H9 (cell line): ENCODE measurements at regions not wholly inside any gene's neighbourhood (a gene's known extent, or its start where the extent isn't known, plus 50 kb on each side); places are given as distances from the start of the nearest gene placed in this dataset.

Experiments used
- DNase-seq: peaks from one replicate; pipeline ENCODE4 v3.0.0-alpha.2; 2017
- H2AFZ ChIP-seq: one replicate; pipeline ENCODE4 v1.6.1; 2013; ENCODE audit warnings: mild to moderate bottlenecking, low read length, control low read depth, moderate library complexity
- H2AK5ac ChIP-seq: 2 replicates; pipeline ENCODE4 v1.6.1; 2013; ENCODE audit warnings: low read length, control low read depth, mixed read lengths; ENCODE audit not compliant: insufficient read length
- H2BK120ac ChIP-seq: one replicate; pipeline ENCODE4 v1.6.1; 2013; ENCODE audit warnings: low read depth, mild to moderate bottlenecking, low read length, control low read depth, inconsistent platforms; ENCODE audit not compliant: poor library complexity, severe bottlenecking
- H2BK12ac ChIP-seq: 2 replicates; pipeline ENCODE4 v1.6.1; 2013; ENCODE audit warnings: low read length, control low read depth, mixed read lengths, low read depth; ENCODE audit not compliant: insufficient read length
- H2BK15ac ChIP-seq: 2 replicates; pipeline ENCODE4 v1.6.1; 2013; ENCODE audit warnings: low read depth, low read length, control low read depth
- H2BK20ac ChIP-seq: one replicate; pipeline ENCODE4 v1.6.1; 2013; ENCODE audit warnings: low read depth, mild to moderate bottlenecking, low read length, control low read depth, inconsistent platforms; ENCODE audit not compliant: poor library complexity, severe bottlenecking
- H2BK5ac ChIP-seq: 2 replicates; pipeline ENCODE4 v1.6.1; 2013; ENCODE audit warnings: low read length, control low read depth, mixed read lengths; ENCODE audit not compliant: insufficient read length
- H3K14ac ChIP-seq: 2 replicates; pipeline ENCODE4 v1.6.1; 2013; ENCODE audit warnings: low read length, control low read depth; ENCODE audit not compliant: insufficient read depth
- H3K18ac ChIP-seq: 2 replicates; pipeline ENCODE4 v1.6.1; 2013; ENCODE audit warnings: low read depth, mild to moderate bottlenecking, mixed read lengths, low read length, control low read depth; ENCODE audit not compliant: insufficient read length
- H3K23ac ChIP-seq: 2 replicates; pipeline ENCODE4 v1.6.1; 2013; ENCODE audit warnings: low read length, control low read depth, mixed read lengths, low read depth; ENCODE audit not compliant: insufficient read length
- H3K23me2 ChIP-seq: 2 replicates; pipeline ENCODE4 v1.6.1; 2013; ENCODE audit warnings: low read depth, mild to moderate bottlenecking, mixed read lengths, low read length, control low read depth; ENCODE audit not compliant: insufficient read length, poor library complexity, severe bottlenecking
- H3K27ac ChIP-seq: 2 replicates; pipeline ENCODE4 v1.5.1; 2013; ENCODE audit warnings: low read length, control low read depth, mixed read lengths, low read depth; ENCODE audit not compliant: insufficient read length
- H3K27me3 ChIP-seq: 2 replicates; pipeline ENCODE4 v1.6.1; 2013; ENCODE audit warnings: low read length, control low read depth, inconsistent platforms; ENCODE audit not compliant: insufficient read depth
- H3K4ac ChIP-seq: 2 replicates; pipeline ENCODE4 v1.6.1; 2013; ENCODE audit warnings: low read depth, mild to moderate bottlenecking, control low read depth, inconsistent platforms, low read length, moderate library complexity
- H3K4me1 ChIP-seq: 2 replicates; pipeline ENCODE4 v1.6.1; 2013; ENCODE audit warnings: low read length, control low read depth, inconsistent platforms; ENCODE audit not compliant: insufficient read depth
- H3K4me2 ChIP-seq: 2 replicates; pipeline ENCODE4 v1.6.1; 2013; ENCODE audit warnings: low read length, control low read depth, mixed read lengths; ENCODE audit not compliant: insufficient read length, insufficient read depth
- H3K56ac ChIP-seq: 2 replicates; pipeline ENCODE4 v1.6.1; 2013; ENCODE audit warnings: low read depth, mild to moderate bottlenecking, mixed read lengths, low read length, control low read depth; ENCODE audit not compliant: insufficient read length
- H3K79me1 ChIP-seq: 2 replicates; pipeline ENCODE4 v1.6.1; 2013; ENCODE audit warnings: low read depth, mild to moderate bottlenecking, moderate library complexity, low read length, control low read depth, inconsistent platforms; ENCODE audit not compliant: insufficient read depth, poor library complexity, severe bottlenecking
- H3K79me2 ChIP-seq: 2 replicates; pipeline ENCODE4 v1.6.1; 2013; ENCODE audit warnings: low read length, control low read depth, inconsistent platforms; ENCODE audit not compliant: insufficient read depth
- H3K9ac ChIP-seq: 2 replicates; pipeline ENCODE4 v1.6.1; 2013; ENCODE audit warnings: low read length, control low read depth, mixed read lengths; ENCODE audit not compliant: insufficient read length; ENCODE audit errors: extremely low read depth
- H3K9me3 ChIP-seq: one replicate; pipeline ENCODE4 v1.6.1; 2013; ENCODE audit warnings: low read depth, low read length, inconsistent platforms; ENCODE audit not compliant: control insufficient read depth
- H3T11ph ChIP-seq: one replicate; pipeline ENCODE4 v1.6.1; 2013; ENCODE audit warnings: mild to moderate bottlenecking, low read length, control low read depth, inconsistent platforms
- H4K20me1 ChIP-seq: one replicate; pipeline ENCODE4 v1.6.1; 2013; ENCODE audit not compliant: control insufficient read depth, insufficient read length, insufficient read depth
- H4K5ac ChIP-seq: 2 replicates; pipeline ENCODE4 v1.6.1; 2013; ENCODE audit warnings: low read depth, mild to moderate bottlenecking, mixed read lengths, low read length, control low read depth; ENCODE audit not compliant: insufficient read length
- H4K8ac ChIP-seq: replicated peaks from 2 replicates; pipeline ENCODE4 v1.6.1; 2013; ENCODE audit warnings: low read length, control low read depth, mixed read lengths, low read depth; ENCODE audit not compliant: insufficient read length
- H4K91ac ChIP-seq: 2 replicates; pipeline ENCODE4 v1.6.1; 2013; ENCODE audit warnings: low read depth, mild to moderate bottlenecking, moderate library complexity, mixed read lengths, low read length, control low read depth; ENCODE audit not compliant: insufficient read length
- H3K27ac Mint-ChIP-seq, 3 experiments: 2 replicates in 2 of 3; 3 replicates in 1 of 3; pipeline ENCODE4 v1.8.0; 2020 to 2021; ENCODE audit warnings: mixed read lengths in 3 of 3, mild to moderate bottlenecking in 1 of 3, moderate library complexity in 1 of 3
- H3K27me3 Mint-ChIP-seq: 2 replicates; pipeline ENCODE4 v1.8.0; 2021; ENCODE audit warnings: low read depth, mild to moderate bottlenecking, moderate library complexity, mixed read lengths
- H3K36me3 Mint-ChIP-seq, 3 experiments: 2 replicates in 2 of 3; 3 replicates in 1 of 3; pipeline ENCODE4 v1.8.0; 2020 to 2021; ENCODE audit warnings: low read depth in 3 of 3, mixed read lengths in 3 of 3; ENCODE audit not compliant: insufficient read depth in 1 of 3
- H3K4me1 Mint-ChIP-seq, 2 experiments: 2 replicates each; pipeline ENCODE4 v1.8.0; 2020; ENCODE audit warnings: mixed read lengths in 2 of 2
- H3K4me3 Mint-ChIP-seq, 2 experiments: 2 replicates in 1 of 2; 3 replicates in 1 of 2; pipeline ENCODE4 v1.8.0; 2020 to 2021; ENCODE audit warnings: mild to moderate bottlenecking in 2 of 2, mixed read lengths in 2 of 2, moderate library complexity in 1 of 2
- H3K9me3 Mint-ChIP-seq, 2 experiments: 2 replicates in 1 of 2; 3 replicates in 1 of 2; pipeline ENCODE4 v1.8.0; 2020; ENCODE audit warnings: mild to moderate bottlenecking in 2 of 2, mixed read lengths in 2 of 2, moderate library complexity in 1 of 2
- WGBS: extraction: QIAGEN DNeasy Blood & Tissue Kit; methylation state at CpG from one replicate; pipeline ENCODE4 v1.1.7; 2013; ENCODE audit warnings: missing lambda C conversion rate, low lambda C conversion rate, mixed read lengths; ENCODE audit not compliant: insufficient read length; ENCODE audit errors: extremely low coverage; 5-methylcytosine and 5-hydroxymethylcytosine counted together
- TF ChIP-seq, protein P1 (sequence below): fragments of 200-600 bp; sonication (generic); conservative IDR thresholded peaks from 3 replicates; pipeline ENCODE4 v1.8.0; 2021; ENCODE audit warnings: antibody characterized with exemption, mild to moderate bottlenecking

DNA sequence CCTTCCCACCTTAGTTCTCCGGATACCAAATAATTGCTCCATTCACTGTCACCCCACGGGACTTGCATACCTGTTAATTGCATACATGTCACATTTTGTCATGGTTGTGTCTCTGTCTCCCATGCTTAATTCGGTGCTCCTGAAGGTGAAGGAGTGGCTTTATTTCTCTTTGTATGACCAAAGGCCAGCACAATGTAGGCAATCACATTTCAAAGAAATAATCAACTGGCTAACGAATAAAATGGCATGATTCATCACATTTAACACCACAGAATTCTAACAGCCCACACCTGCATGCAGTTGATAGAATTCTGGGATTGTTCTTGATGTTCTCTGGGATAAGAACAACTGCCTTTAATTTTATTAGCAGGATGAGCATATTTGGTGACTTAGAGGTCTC lies 59.3 kb downstream of the ATXN3L start:
- H3K79me2 ChIP-seq = no peaks in the 10 kb centered on the region
- no peak overlapping the region for H3K4me2 ChIP-seq
- no peak overlapping the region for H2BK20ac ChIP-seq
- Mint-ChIP-seq H3K4me3 (no peak overlapping the region), H3K4me1 (no peaks in the 10 kb centered on the region), H3K9me3 (peaks cover 44% of the 10 kb centered on the region in 2 experiments), H3K27ac (no peak overlapping the region), H3K27me3 (peaks cover 2% of the 10 kb centered on the region; the same call in 1 of the 2 replicates), H3K36me3 (peaks cover 0 to 8% (median 1%) of the 10 kb centered on the region in 3 experiments; a peak in 4 of 7 replicates)
- H3K23me2 ChIP-seq = no peaks in the 10 kb centered on the region
- H2AK5ac ChIP-seq = no peak overlapping the region
- no peak overlapping the region for H3K9ac ChIP-seq
- no peak overlapping the region for H2BK12ac ChIP-seq
- H4K20me1 ChIP-seq = no peaks in the 10 kb centered on the region
- peaks cover 2% of the 10 kb centered on the region; the same call in 1 of the 2 replicates for H3K4me1 ChIP-seq
- no peak overlapping the region for H2BK120ac ChIP-seq
- no peak for DNase-seq
- no peak overlapping the region for H3K27ac ChIP-seq
- no peaks in the 10 kb centered on the region for H3K79me1 ChIP-seq
- H3K14ac ChIP-seq = no peak overlapping the region
- no peak overlapping the region for H2BK15ac ChIP-seq
- H2AFZ ChIP-seq = no peak overlapping the region
- no peak overlapping the region for H3K56ac ChIP-seq
- no peak overlapping the region for H3K18ac ChIP-seq
- no peak overlapping the region for H4K8ac ChIP-seq
- no peak overlapping the region for H4K91ac ChIP-seq
- no peak overlapping the region for H3T11ph ChIP-seq
- no CpG with 5 or more reads among the region's 4 CpGs for WGBS
- no peak overlapping the region for H3K23ac ChIP-seq
- no peak overlapping the region for H3K4ac ChIP-seq
- H2BK5ac ChIP-seq = no peak overlapping the region
- TF ChIP-seq, protein P1, sequence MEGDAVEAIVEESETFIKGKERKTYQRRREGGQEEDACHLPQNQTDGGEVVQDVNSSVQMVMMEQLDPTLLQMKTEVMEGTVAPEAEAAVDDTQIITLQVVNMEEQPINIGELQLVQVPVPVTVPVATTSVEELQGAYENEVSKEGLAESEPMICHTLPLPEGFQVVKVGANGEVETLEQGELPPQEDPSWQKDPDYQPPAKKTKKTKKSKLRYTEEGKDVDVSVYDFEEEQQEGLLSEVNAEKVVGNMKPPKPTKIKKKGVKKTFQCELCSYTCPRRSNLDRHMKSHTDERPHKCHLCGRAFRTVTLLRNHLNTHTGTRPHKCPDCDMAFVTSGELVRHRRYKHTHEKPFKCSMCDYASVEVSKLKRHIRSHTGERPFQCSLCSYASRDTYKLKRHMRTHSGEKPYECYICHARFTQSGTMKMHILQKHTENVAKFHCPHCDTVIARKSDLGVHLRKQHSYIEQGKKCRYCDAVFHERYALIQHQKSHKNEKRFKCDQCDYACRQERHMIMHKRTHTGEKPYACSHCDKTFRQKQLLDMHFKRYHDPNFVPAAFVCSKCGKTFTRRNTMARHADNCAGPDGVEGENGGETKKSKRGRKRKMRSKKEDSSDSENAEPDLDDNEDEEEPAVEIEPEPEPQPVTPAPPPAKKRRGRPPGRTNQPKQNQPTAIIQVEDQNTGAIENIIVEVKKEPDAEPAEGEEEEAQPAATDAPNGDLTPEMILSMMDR = no peak
- H3K9me3 ChIP-seq = peaks cover 8% of the 10 kb centered on the region
- H3K27me3 ChIP-seq = no peaks in the 10 kb centered on the region
- no peak overlapping the region for H4K5ac ChIP-seq
